PC-9 (cell line): ENCODE measurements at regions not wholly inside any gene's neighbourhood (a gene's known extent, or its start where the extent isn't known, plus 50 kb on each side); places are given as distances from the start of the nearest gene placed in this dataset.

Experiments
- BruUV-seq: library from RNA; stranded (reverse); fragments of 400-500 nt; replicated peaks from 2 replicates; lab custom pipeline; 2021; lab: Mats Ljungman, UMichigan
- CTCF ChIA-PET: fragments of 300-600 bp; sonication (Branson Sonifier 250); formaldehyde crosslinking; loops from one replicate; lab custom pipeline; 2022; ENCODE audit warnings: antibody characterized with exemption; lab: Charles Lee
- POLR2A ChIA-PET: fragments of 300-600 bp; sonication (Branson Sonifier 250); formaldehyde crosslinking; loops from one replicate; lab custom pipeline; 2022; ENCODE audit warnings: antibody characterized with exemption; ENCODE audit not compliant: unreplicated experiment; lab: Charles Lee
- DNase-seq, 2 experiments: peaks; one replicate each; pipeline versions ENCODE4 v3.0.0 to v3.0.0-alpha.2; 2015 to 2022; ENCODE audit warnings: mixed read lengths in 1 of 2
- H2AFZ ChIP-seq: fragments of 200-600 bp; sonication (generic); 2 replicates; pipeline ENCODE4 v1.8.1; 2017; ENCODE audit warnings: antibody characterized with exemption
- H3F3A ChIP-seq: fragments of 200-600 bp; sonication (generic); 2 replicates; pipeline ENCODE4 v1.8.1; 2017; ENCODE audit warnings: antibody characterized with exemption, mild to moderate bottlenecking, low read depth; ENCODE audit not compliant: insufficient read depth
- H3K27ac ChIP-seq: fragments of 200-600 bp; sonication (generic); 2 replicates; pipeline ENCODE4 v1.6.1; 2016; ENCODE audit warnings: mixed run types
- H3K27me3 ChIP-seq: fragments of 200-600 bp; sonication (generic); 2 replicates; pipeline ENCODE4 v1.6.1; 2016; ENCODE audit warnings: low read depth, mixed run types; ENCODE audit not compliant: insufficient read depth
- H3K36me3 ChIP-seq: fragments of 200-600 bp; sonication (generic); 2 replicates; pipeline ENCODE4 v1.6.1; 2016; ENCODE audit warnings: low read depth, mixed run types
- H3K4me1 ChIP-seq: fragments of 200-600 bp; sonication (generic); replicated peaks from 2 replicates; pipeline ENCODE4 v1.6.1; 2016; ENCODE audit warnings: mixed run types; ENCODE audit not compliant: insufficient read depth
- H3K4me2 ChIP-seq: fragments of 200-600 bp; sonication (generic); 2 replicates; pipeline ENCODE4 v1.6.1; 2017; ENCODE audit warnings: mixed run types
- H3K4me3 ChIP-seq: fragments of 200-600 bp; sonication (generic); 2 replicates; pipeline ENCODE4 v1.6.1; 2016; ENCODE audit warnings: mixed run types
- H3K79me2 ChIP-seq: fragments of 200-600 bp; sonication (generic); 2 replicates; pipeline ENCODE4 v1.6.1; 2017; ENCODE audit warnings: low read depth, mixed run types
- H3K9me2 ChIP-seq: fragments of 200-600 bp; sonication (generic); 2 replicates; pipeline ENCODE4 v1.8.1; 2017; ENCODE audit warnings: mild to moderate bottlenecking; ENCODE audit not compliant: insufficient read depth
- H3K9me3 ChIP-seq: fragments of 200-600 bp; sonication (generic); 2 replicates; pipeline ENCODE4 v1.8.1; 2016; ENCODE audit warnings: low read depth; ENCODE audit not compliant: insufficient read depth
- H4K20me1 ChIP-seq: fragments of 200-600 bp; sonication (generic); 2 replicates; pipeline ENCODE4 v1.8.1; 2017; ENCODE audit not compliant: insufficient read depth
- CTCF ChIP-seq: fragments of 200-600 bp; sonication (generic); conservative IDR thresholded peaks from 2 replicates; pipeline ENCODE4 v1.6.1; 2017; ENCODE audit warnings: mixed run types, antibody characterized with exemption, mild to moderate bottlenecking, moderate library complexity
- EZH2 ChIP-seq: fragments of 200-600 bp; sonication (generic); IDR thresholded peaks from 2 replicates; pipeline ENCODE4 v1.8.0; 2017; ENCODE audit warnings: antibody characterized with exemption, low read depth
- intact Hi-C: fragments of 100-400 bp; cut with micrococcal nuclease; formaldehyde crosslinking; loops from one replicate; pipeline ENCODE4 v1.10.0; 2022; ENCODE audit not compliant: unreplicated experiment

- Histone ChIP-seq H3K4me1 (peaks cover 10% of the 10 kb centered on the region), H3K27ac (no peak overlapping the region), H3K9me3 (no peaks in the 10 kb centered on the region; the same call in 1 of the 2 replicates), H3K36me3 (no peaks in the 10 kb centered on the region), H3K4me2 (no peak overlapping the region), H4K20me1 (no peaks in the 10 kb centered on the region), H3K27me3 (no peaks in the 10 kb centered on the region), H3K79me2 (no peaks in the 10 kb centered on the region), H3K9me2 (no peaks in the 10 kb centered on the region), H3F3A (peaks cover 7% of the 10 kb centered on the region; the same call in 1 of the 2 replicates), H3K4me3 (no peak overlapping the region), H2AFZ (no peak overlapping the region)
- ChIA-PET CTCF (no interaction called here), POLR2A (no interaction called here)
- no peak for DNase-seq
- intact Hi-C loops, result no loop called here
- BruUV-seq, result no TSS peak
- TF ChIP-seq CTCF (no peak), EZH2 (no peak)
Observed at GRCh38 chr7:16135658-16136057, 285.7 kb downstream of the CRPPA start.

- H3K4me3 ChIP-seq, result peak overlapping the region; percentile 17
- peaks cover 35% of the 10 kb centered on the region for H3K4me1 ChIP-seq
- CTCF ChIA-PET, result interaction anchor here (1.0 to 1.3 kb wide), 3 partner anchors 286 to 434 kb away, joined by 3 to 4 read pairs (median 3); no protein-coding TSS in a partner anchor
- peaks cover 28% of the 10 kb centered on the region for H3F3A ChIP-seq
- no peaks in the 10 kb centered on the region for H3K9me2 ChIP-seq
- no peaks in the 10 kb centered on the region for H3K27me3 ChIP-seq
- intact Hi-C loops, result loop anchor here (1.0 kb wide), 1 partner anchor 139 kb away; no protein-coding TSS in a partner anchor
- peak overlapping the region; percentile 90 for H3K27ac ChIP-seq
- no peak for DNase-seq
- H4K20me1 ChIP-seq, result no peaks in the 10 kb centered on the region
- no peaks in the 10 kb centered on the region; the same call in 1 of the 2 replicates for H3K9me3 ChIP-seq
- H3K4me2 ChIP-seq, result peak overlapping the region; percentile 58
- POLR2A ChIA-PET, result interaction anchor here (0.5 to 1.4 kb wide), 9 partner anchors 142 to 510 kb away, joined by 3 to 16 read pairs (median 5); partner anchors contain the start of gene CRPPA
- no peaks in the 10 kb centered on the region for H3K79me2 ChIP-seq
- H2AFZ ChIP-seq, result no peak overlapping the region
- no peaks in the 10 kb centered on the region for H3K36me3 ChIP-seq
- TF ChIP-seq CTCF, result no peak
- no peak for TF ChIP-seq EZH2
- BruUV-seq, result TSS peak; percentile 89
Observed at GRCh38 chr7:16130111-16131110, 290.9 kb downstream of the CRPPA start.

GRCh38 chr7:16129431-16130110, 291.8 kb downstream of the CRPPA start:
- ChIA-PET CTCF (interaction anchor here (1.0 to 1.3 kb wide), 3 partner anchors 287 to 435 kb away, joined by 3 to 4 read pairs (median 3); no protein-coding TSS in a partner anchor), POLR2A (interaction anchor here (0.5 to 1.4 kb wide), 13 partner anchors 21 to 513 kb away, joined by 3 to 16 read pairs (median 5); partner anchors contain the start of gene CRPPA)
- Histone ChIP-seq H3F3A (peaks cover 28% of the 10 kb centered on the region), H3K4me1 (peaks cover 35% of the 10 kb centered on the region), H3K27ac (peak overlapping the region; percentile 90), H3K27me3 (no peaks in the 10 kb centered on the region), H3K4me2 (peak overlapping the region; percentile 58), H4K20me1 (no peaks in the 10 kb centered on the region), H3K36me3 (no peaks in the 10 kb centered on the region), H3K79me2 (no peaks in the 10 kb centered on the region), H2AFZ (peak overlapping the region; percentile 72), H3K9me2 (no peaks in the 10 kb centered on the region), H3K4me3 (peak overlapping the region; percentile 17), H3K9me3 (no peaks in the 10 kb centered on the region; the same call in 1 of the 2 replicates)
- TF ChIP-seq EZH2 (no peak), CTCF (no peak)
- peak; percentile 46 to 95 for DNase-seq
- intact Hi-C loops, result loop anchor here (1.0 to 2.0 kb wide), 8 partner anchors 45 to 436 kb away; no protein-coding TSS in a partner anchor
- BruUV-seq, result no TSS peak
